GM12873 (cell line): ENCODE measurements at regions not wholly inside any gene's neighbourhood (a gene's known extent, or its start where the extent isn't known, plus 50 kb on each side); places are given as distances from the start of the nearest gene placed in this dataset.
A peak's percentile ranks its signal among the peaks of the same experiment; 100 is the strongest.

ENCODE experiments used
- CTCF ChIP-seq: IDR thresholded peaks from 2 replicates; pipeline ENCODE4 v1.5.1; 2012; ENCODE audit warnings: low read depth, mild to moderate bottlenecking, moderate library complexity, low read length, control low read depth; ENCODE audit not compliant: insufficient read depth; ENCODE audit errors: missing control alignments

GRCh38 chr12:79522257-79522988, 168.3 kb downstream of the PAWR start:
- TF ChIP-seq CTCF, result no peak

GRCh38 chr12:79521576-79521975, 169.2 kb downstream of the PAWR start:
- TF ChIP-seq CTCF, result no peak

DNA sequence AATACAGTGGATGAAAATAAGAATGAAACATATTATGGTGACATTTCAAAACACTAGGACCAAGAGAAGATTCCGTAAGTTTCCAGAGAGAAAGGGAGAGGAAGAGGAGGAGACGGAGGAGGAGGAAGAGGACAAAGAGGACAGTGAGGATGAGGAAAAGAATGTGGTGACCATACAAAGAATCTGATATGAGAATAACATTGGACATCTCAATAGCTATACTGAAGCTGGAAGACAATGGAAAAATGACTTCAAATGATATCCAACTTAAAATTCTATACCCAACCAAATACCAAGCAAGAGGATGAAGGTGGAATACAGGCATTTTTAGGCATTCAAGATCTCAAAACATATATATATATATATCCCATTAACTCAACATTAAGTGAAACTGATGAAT, 173.4 kb downstream of the PAWR start:
- TF ChIP-seq CTCF, result no peak

- TF ChIP-seq CTCF, result no peak
Observed at GRCh38 chr12:79515530-79515935, 175.2 kb downstream of the PAWR start.

DNA sequence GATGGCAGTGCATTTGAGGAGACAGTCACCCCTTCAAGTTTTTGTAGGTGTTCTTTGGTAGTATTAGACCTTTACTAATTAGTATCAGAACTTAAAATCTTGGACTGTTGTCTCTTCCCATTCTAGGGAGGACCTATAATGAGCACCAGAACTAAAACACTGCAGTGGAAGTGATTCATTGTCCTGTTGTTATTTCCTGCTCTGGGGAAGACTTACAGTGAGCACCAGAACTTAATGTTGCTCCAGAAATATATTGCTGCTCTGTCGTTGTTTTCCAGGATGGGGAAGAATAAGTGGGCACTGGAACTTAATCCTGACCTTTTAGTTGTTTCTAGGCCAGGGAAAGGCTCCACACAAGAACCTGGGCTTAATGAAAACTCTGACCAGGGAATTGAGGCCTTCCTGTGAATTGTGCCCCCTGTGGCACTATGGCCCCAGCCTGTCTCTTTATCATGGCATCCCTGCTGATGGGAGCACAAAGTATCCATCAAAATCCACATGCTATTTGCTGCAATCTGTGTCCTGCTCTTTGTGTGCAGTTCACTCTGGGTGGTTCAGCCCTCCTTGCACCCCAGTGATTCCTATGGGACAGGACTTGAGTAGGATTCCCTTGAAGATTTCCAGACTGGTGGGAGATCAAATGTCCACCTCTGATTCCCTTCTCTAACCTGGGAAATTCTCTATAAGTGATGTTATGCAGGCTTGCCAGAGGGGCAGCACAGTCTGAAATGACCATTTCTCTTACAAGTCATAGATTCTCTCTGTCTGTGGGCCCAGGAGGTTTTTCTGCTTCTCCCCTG, 175.8 kb downstream of the PAWR start:
- no peak for TF ChIP-seq CTCF

DNA sequence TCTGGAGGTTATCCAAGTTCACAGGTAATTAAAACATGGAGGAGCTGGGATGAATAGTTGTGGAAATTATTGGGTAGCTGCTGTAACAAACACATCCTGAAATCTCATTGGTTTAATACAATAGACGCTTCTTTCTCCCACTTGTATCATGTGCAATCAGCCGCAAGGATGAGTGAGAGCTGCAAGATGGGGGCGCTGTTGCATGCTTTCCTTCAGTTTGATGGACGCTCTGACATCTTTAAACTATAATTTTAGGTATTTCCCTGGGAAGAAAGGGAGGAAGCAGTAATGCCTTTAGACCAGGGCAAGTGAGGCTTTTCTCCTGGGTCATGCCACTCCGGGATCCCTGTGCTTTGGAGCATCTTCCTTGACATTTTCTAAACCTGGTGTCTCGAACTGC, 178.7 kb downstream of the PAWR start:
- TF ChIP-seq CTCF, result peak; percentile 45

DNA sequence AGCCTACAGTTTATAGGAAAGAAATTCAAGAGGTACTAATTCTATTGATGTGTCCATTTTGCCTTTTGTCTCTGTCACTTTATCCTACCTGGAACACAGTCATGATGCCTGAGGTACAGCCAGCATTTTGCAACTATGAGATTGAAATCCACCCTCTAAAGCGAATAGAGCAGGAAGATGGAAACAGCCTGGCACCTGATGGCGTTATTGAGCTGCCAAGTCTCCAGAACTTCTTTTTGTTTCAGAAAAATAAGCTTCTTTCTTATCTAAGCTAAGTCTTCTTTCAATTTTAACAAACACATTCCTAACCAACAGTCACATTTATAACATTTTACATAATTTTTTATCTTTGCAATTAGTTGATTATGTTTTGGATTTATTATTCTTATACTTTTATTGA, 182.1 kb downstream of the PAWR start:
- no peak for TF ChIP-seq CTCF
